Peyer's patch (tissue), 4 donors: ENCODE measurements at regions not wholly inside any gene's neighbourhood (a gene's known extent, or its start where the extent isn't known, plus 50 kb on each side); places are given as distances from the start of the nearest gene placed in this dataset.

ENCODE experiments used
- POLR2A ChIP-seq, 2 donors: fragments of 450-650 bp; IDR thresholded peaks; one replicate each; pipeline ENCODE4 v1.5.1; 2017; ENCODE audit warnings: antibody characterized with exemption in 2 of 2, mild to moderate bottlenecking in 2 of 2, moderate library complexity in 2 of 2
- TF ChIP-seq, protein P1 (sequence below), 6 experiments: fragments of 450-650 bp in 4 of 6; fragments of 200-600 bp in 2 of 6; sonication (generic) in 1 of 6; IDR thresholded peaks; one replicate each; pipeline ENCODE4 v1.5.1; 2017 to 2019; ENCODE audit warnings: antibody characterized with exemption in 6 of 6, mild to moderate bottlenecking in 3 of 6, moderate library complexity in 1 of 6

DNA sequence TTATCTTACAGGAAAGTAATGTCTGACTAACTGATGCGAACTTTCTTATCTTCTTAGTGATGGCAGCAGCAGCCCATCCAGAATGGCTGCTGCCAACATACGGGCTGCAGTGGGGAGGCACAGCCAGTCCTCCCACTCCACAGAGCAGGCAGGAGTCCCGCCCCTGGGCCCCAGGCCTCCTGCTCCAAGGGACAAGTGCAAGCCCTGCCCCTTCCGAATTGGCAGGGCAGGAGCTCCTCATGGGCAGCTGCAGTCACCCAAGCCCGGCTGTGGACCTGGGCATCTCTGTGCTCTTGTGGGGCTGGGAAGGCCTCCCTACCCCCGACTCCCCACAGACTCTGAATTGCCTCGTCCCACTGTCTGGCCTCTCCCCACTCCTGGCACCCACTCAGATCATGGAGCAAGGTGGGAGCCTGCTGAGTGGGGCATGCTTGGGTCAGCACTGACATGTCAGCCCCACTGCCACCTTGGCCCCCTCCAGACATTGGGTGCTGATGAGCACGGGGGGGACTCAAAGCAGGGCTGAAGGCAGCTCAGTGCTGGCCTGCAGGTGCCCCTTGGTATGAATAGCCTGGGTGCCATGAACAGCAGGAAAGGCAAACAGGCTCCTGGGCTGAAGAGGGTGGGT, 618.9 kb upstream of the KCNMB2 start:
- TF ChIP-seq POLR2A (IDR thresholded peaks at IDR 0.05) = no peak
- TF ChIP-seq, protein P1, sequence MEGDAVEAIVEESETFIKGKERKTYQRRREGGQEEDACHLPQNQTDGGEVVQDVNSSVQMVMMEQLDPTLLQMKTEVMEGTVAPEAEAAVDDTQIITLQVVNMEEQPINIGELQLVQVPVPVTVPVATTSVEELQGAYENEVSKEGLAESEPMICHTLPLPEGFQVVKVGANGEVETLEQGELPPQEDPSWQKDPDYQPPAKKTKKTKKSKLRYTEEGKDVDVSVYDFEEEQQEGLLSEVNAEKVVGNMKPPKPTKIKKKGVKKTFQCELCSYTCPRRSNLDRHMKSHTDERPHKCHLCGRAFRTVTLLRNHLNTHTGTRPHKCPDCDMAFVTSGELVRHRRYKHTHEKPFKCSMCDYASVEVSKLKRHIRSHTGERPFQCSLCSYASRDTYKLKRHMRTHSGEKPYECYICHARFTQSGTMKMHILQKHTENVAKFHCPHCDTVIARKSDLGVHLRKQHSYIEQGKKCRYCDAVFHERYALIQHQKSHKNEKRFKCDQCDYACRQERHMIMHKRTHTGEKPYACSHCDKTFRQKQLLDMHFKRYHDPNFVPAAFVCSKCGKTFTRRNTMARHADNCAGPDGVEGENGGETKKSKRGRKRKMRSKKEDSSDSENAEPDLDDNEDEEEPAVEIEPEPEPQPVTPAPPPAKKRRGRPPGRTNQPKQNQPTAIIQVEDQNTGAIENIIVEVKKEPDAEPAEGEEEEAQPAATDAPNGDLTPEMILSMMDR (IDR thresholded peaks at IDR 0.05) = no peak
